ENCODE measurements at regions not wholly inside any gene's neighbourhood (a gene's known extent, or its start where the extent isn't known, plus 50 kb on each side); places are given as distances from the start of the nearest gene placed in this dataset.
A peak's percentile ranks its signal among the peaks of the same experiment; 100 is the strongest.

- no peak overlapping the region for H3K4me3 ChIP-seq (ENCODE audit: low read length)
- no peak for DNase-seq (ENCODE audit: low read depth)
- TF ChIP-seq CTCF (conservative IDR thresholded peaks at IDR 0.05; ENCODE audit: low read length): no peak
These were observed 429.0 kb downstream of the UTRN start for GRCh38 chr6:144714021-144714712.

- no peak for DNase-seq (ENCODE audit: low read depth)
- TF ChIP-seq CTCF (conservative IDR thresholded peaks at IDR 0.05; ENCODE audit: low read length): no peak
- H3K4me3 ChIP-seq (ENCODE audit: low read length): no peak overlapping the region
These were observed 430.2 kb downstream of the UTRN start for GRCh38 chr6:144715344-144715743.

- H3K4me3 ChIP-seq (ENCODE audit: low read length): no peak overlapping the region
- no peak for TF ChIP-seq CTCF (conservative IDR thresholded peaks at IDR 0.05; ENCODE audit: low read length)
- DNase-seq (ENCODE audit: low read depth): peak; percentile 40
These were observed 433.3 kb downstream of the UTRN start for GRCh38 chr6:144718431-144718830.

- DNase-seq (ENCODE audit: low read depth): no peak
- no peak for TF ChIP-seq CTCF (conservative IDR thresholded peaks at IDR 0.05; ENCODE audit: low read length)
- H3K4me3 ChIP-seq (ENCODE audit: low read length): no peak overlapping the region
These were observed 436.1 kb downstream of the UTRN start for GRCh38 chr6:144721232-144721631.

GRCh38 chr6:144722154-144722737, 437.1 kb downstream of the UTRN start:
- no peak for TF ChIP-seq CTCF (conservative IDR thresholded peaks at IDR 0.05; ENCODE audit: low read length)
- H3K4me3 ChIP-seq (ENCODE audit: low read length): no peak overlapping the region
- no peak for DNase-seq (ENCODE audit: low read depth)

- no peak overlapping the region for H3K4me3 ChIP-seq (ENCODE audit: low read length)
- no peak for DNase-seq (ENCODE audit: low read depth)
- TF ChIP-seq CTCF (conservative IDR thresholded peaks at IDR 0.05; ENCODE audit: low read length): no peak
These were observed 437.8 kb downstream of the UTRN start for GRCh38 chr6:144722925-144723324.

GRCh38 chr6:144723431-144723830, 438.3 kb downstream of the UTRN start:
- H3K4me3 ChIP-seq (ENCODE audit: low read length): no peak overlapping the region
- no peak for TF ChIP-seq CTCF (conservative IDR thresholded peaks at IDR 0.05; ENCODE audit: low read length)
- DNase-seq (ENCODE audit: low read depth): no peak

Measured in AG10803 (cell line).